H1 (cell line): ENCODE measurements at regions not wholly inside any gene's neighbourhood (a gene's known extent, or its start where the extent isn't known, plus 50 kb on each side); places are given as distances from the start of the nearest gene placed in this dataset.

Source experiments
- CTCF ChIA-PET: fragments of 300-600 bp; sonication (Branson Sonifier 250); formaldehyde crosslinking; loops from one replicate; lab custom pipeline; 2021; ENCODE audit not compliant: partially characterized antibody; lab: Charles Lee
- POLR2A ChIA-PET: fragments of 300-600 bp; sonication (Branson Sonifier 250); formaldehyde crosslinking; loops from one replicate; lab custom pipeline; 2021; ENCODE audit warnings: inconsistent platforms; ENCODE audit not compliant: partially characterized antibody; lab: Charles Lee
- DNase-seq, 2 experiments: peaks; one replicate each; pipeline versions ENCODE4 v3.0.0 to v3.0.0-alpha.2; 2010 to 2022; ENCODE audit warnings: low spot score in 2 of 2, low read depth in 1 of 2, mixed read lengths in 1 of 2
- FAIRE-seq: peaks from 2 replicates; lab custom pipeline; 2011; peaks lifted over from hg19 to GRCh38; lab: Jason Lieb, UNC
- H2AFZ ChIP-seq: 2 replicates; pipeline ENCODE4 v1.8.1; 2012; ENCODE audit warnings: low read length, inconsistent platforms
- H2AK5ac ChIP-seq: 2 replicates; pipeline ENCODE4 v1.6.1; 2013; ENCODE audit warnings: low read depth, low read length
- H2BK120ac ChIP-seq: replicated peaks from 2 replicates; pipeline ENCODE3; 2013; ENCODE audit warnings: low read depth, low read length, inconsistent platforms
- H2BK12ac ChIP-seq: 2 replicates; pipeline ENCODE4 v1.6.1; 2013; ENCODE audit warnings: low read depth, low read length
- H2BK15ac ChIP-seq: 2 replicates; pipeline ENCODE4 v1.6.1; 2013; ENCODE audit warnings: low read length
- H2BK20ac ChIP-seq: 2 replicates; pipeline ENCODE4 v1.6.1; 2013; ENCODE audit warnings: low read length
- H2BK5ac ChIP-seq: 2 replicates; pipeline ENCODE4 v1.6.1; 2013; ENCODE audit warnings: low read depth, low read length
- H3K14ac ChIP-seq: 2 replicates; pipeline ENCODE4 v1.6.1; 2013; ENCODE audit warnings: inconsistent platforms; ENCODE audit not compliant: insufficient read length
- H3K18ac ChIP-seq: 2 replicates; pipeline ENCODE4 v1.6.1; 2013; ENCODE audit warnings: low read length; ENCODE audit errors: extremely low read depth
- H3K23ac ChIP-seq: 2 replicates; pipeline ENCODE4 v1.6.1; 2013; ENCODE audit warnings: inconsistent platforms; ENCODE audit not compliant: insufficient read length
- H3K23me2 ChIP-seq: 2 replicates; pipeline ENCODE4 v1.6.1; 2013; ENCODE audit warnings: low read depth, low read length
- H3K27ac ChIP-seq: 2 replicates; pipeline ENCODE4 v1.6.1; 2011; ENCODE audit warnings: low read depth, low read length, inconsistent platforms
- H3K27me3 ChIP-seq, 4 experiments: replicated peaks in 1 of 4; 1 replicate in 1 of 4; 2 replicates in 3 of 4; pipeline versions ENCODE4 v1.6.1 to v1.8.1; 2011 to 2013; ENCODE audit warnings: low read length in 3 of 4, mild to moderate bottlenecking in 3 of 4, inconsistent platforms in 2 of 4, mixed read lengths in 2 of 4, moderate library complexity in 1 of 4; ENCODE audit not compliant: control insufficient read depth in 3 of 4, insufficient read depth in 3 of 4; ENCODE audit errors: extremely low read depth in 1 of 4
- H3K36me3 ChIP-seq, 4 experiments: 2 replicates each; pipeline versions ENCODE4 v1.6.1 to v1.8.1; 2011 to 2013; ENCODE audit warnings: mild to moderate bottlenecking in 4 of 4, low read length in 3 of 4, moderate library complexity in 2 of 4, control low read depth in 1 of 4, inconsistent platforms in 1 of 4; ENCODE audit not compliant: insufficient read depth in 4 of 4, control insufficient read depth in 2 of 4
- H3K4ac ChIP-seq: replicated peaks from 2 replicates; pipeline ENCODE3; 2013; ENCODE audit warnings: low read length, low read depth, mixed read lengths, inconsistent platforms; ENCODE audit not compliant: insufficient read length
- H3K4me1 ChIP-seq, 4 experiments: replicated peaks in 1 of 4; 1 replicate in 1 of 4; 2 replicates in 3 of 4; pipeline versions ENCODE4 v1.6.1 to v1.8.1; 2011 to 2013; ENCODE audit warnings: low read length in 3 of 4, inconsistent platforms in 2 of 4, mixed read lengths in 1 of 4; ENCODE audit not compliant: insufficient read depth in 4 of 4, control insufficient read depth in 3 of 4
- H3K4me2 ChIP-seq, 2 experiments: 2 replicates each; pipeline versions ENCODE4 v1.6.1 to v1.8.1; 2011 to 2013; ENCODE audit warnings: low read depth in 2 of 2, low read length in 2 of 2, control low read depth in 1 of 2, inconsistent platforms in 1 of 2, mild to moderate bottlenecking in 1 of 2; ENCODE audit not compliant: insufficient read depth in 1 of 2
- H3K4me3 ChIP-seq, 4 experiments: fragments of 200-600, 300-600 bp in 1 of 4; sonication (generic), shearing (Covaris generic), sonication (Bioruptor Twin) in 1 of 4; 2 replicates each; pipeline versions ENCODE4 v1.5.1 to v1.8.1; 2011 to 2016; ENCODE audit warnings: low read length in 4 of 4, low read depth in 3 of 4, control low read depth in 2 of 4, inconsistent platforms in 2 of 4, mild to moderate bottlenecking in 2 of 4, mixed read lengths in 1 of 4, moderate library complexity in 1 of 4; ENCODE audit not compliant: insufficient read depth in 2 of 4; ENCODE audit errors: extremely low read depth in 1 of 4
- H3K56ac ChIP-seq: replicated peaks from 2 replicates; pipeline ENCODE3; 2013; ENCODE audit warnings: low read depth, mild to moderate bottlenecking, mixed read lengths, low read length, inconsistent platforms; ENCODE audit not compliant: insufficient read length
- H3K79me1 ChIP-seq: 2 replicates; pipeline ENCODE4 v1.6.1; 2013; ENCODE audit warnings: low read depth, low read length, control low read depth
- H3K79me2 ChIP-seq, 2 experiments: 2 replicates each; pipeline versions ENCODE4 v1.6.1 to v1.8.1; 2012 to 2013; ENCODE audit warnings: low read length in 2 of 2, mild to moderate bottlenecking in 2 of 2, inconsistent platforms in 1 of 2; ENCODE audit not compliant: insufficient read depth in 2 of 2, control insufficient read depth in 1 of 2
- H3K9ac ChIP-seq, 4 experiments: replicated peaks in 1 of 4; 1 replicate in 1 of 4; 2 replicates in 3 of 4; pipeline versions ENCODE4 v1.6.1 to v1.8.1; 2011 to 2013; ENCODE audit warnings: low read depth in 3 of 4, low read length in 3 of 4, control low read depth in 2 of 4, mild to moderate bottlenecking in 2 of 4, moderate library complexity in 2 of 4, inconsistent platforms in 1 of 4; ENCODE audit errors: extremely low read depth in 1 of 4
- H3K9me3 ChIP-seq, 2 experiments: 2 replicates each; pipeline versions ENCODE4 v1.6.1 to v1.8.1; 2012 to 2013; ENCODE audit warnings: mild to moderate bottlenecking in 2 of 2, moderate library complexity in 2 of 2, control low read depth in 1 of 2, inconsistent platforms in 1 of 2, low read depth in 1 of 2, low read length in 1 of 2, mixed read lengths in 1 of 2; ENCODE audit not compliant: insufficient read depth in 2 of 2
- H4K20me1 ChIP-seq, 2 experiments: replicated peaks in 1 of 2; 2 replicates each; pipeline versions ENCODE3 to v1.8.1; 2011 to 2013; ENCODE audit warnings: inconsistent platforms in 2 of 2, low read length in 2 of 2, mild to moderate bottlenecking in 1 of 2; ENCODE audit not compliant: insufficient read depth in 2 of 2, control insufficient read depth in 1 of 2
- H4K5ac ChIP-seq: 2 replicates; pipeline ENCODE4 v1.6.1; 2013; ENCODE audit warnings: low read length, low read depth, mixed read lengths, inconsistent platforms; ENCODE audit not compliant: insufficient read length
- H4K8ac ChIP-seq: 2 replicates; pipeline ENCODE4 v1.8.0; 2013; ENCODE audit warnings: mild to moderate bottlenecking, moderate library complexity, low read length, inconsistent platforms; ENCODE audit not compliant: insufficient read depth; ENCODE audit errors: extremely low read depth
- H4K91ac ChIP-seq: replicated peaks from 2 replicates; pipeline ENCODE3; 2013; ENCODE audit warnings: low read length, mixed read lengths, inconsistent platforms; ENCODE audit not compliant: insufficient read length
- TCF12 ChIP-seq: IDR thresholded peaks from 2 replicates; pipeline ENCODE4 v1.6.1; 2011; ENCODE audit warnings: low read depth, mild to moderate bottlenecking, low read length
- WGBS, 2 experiments: shearing (Covaris generic) in 1 of 2; methylation state at CpG; one replicate each; pipeline versions ENCODE4 v1.1.6 to v1.1.7; 2013 to 2015; ENCODE audit warnings: low lambda C conversion rate in 2 of 2, mixed read lengths in 2 of 2, inconsistent platforms in 1 of 2, low coverage in 1 of 2, missing lambda C conversion rate in 1 of 2; ENCODE audit not compliant: insufficient replicate concordance in 2 of 2, insufficient coverage in 1 of 2, insufficient read length in 1 of 2; ENCODE audit errors: extremely low coverage in 1 of 2, missing lambda C conversion rate in 1 of 2; 5-methylcytosine and 5-hydroxymethylcytosine counted together

DNA sequence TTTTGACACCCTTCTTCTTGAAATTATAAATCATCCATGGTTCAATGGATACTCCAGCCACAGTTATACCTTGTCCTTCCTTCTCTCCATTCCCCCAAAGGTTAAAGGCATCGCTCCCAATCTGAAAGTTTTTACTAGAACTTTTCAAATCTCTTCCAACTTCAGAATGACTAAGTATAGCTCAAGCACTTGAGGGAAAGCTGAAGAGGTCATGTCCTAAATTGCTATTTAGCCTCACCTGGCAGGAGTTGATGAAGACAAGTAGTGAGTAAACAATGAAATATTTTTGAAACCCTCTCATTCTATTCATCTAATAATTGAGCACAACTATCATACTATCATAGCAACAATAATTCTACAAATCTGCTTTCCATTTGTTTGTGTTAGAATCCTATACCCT is 167.8 kb downstream of the HNMT start:
- Histone ChIP-seq H2BK20ac (no peak overlapping the region), H3K36me3 (no peaks in the 10 kb centered on the region), H2AK5ac (no peak overlapping the region), H3K56ac (no peak overlapping the region), H3K9me3 (no peaks in the 10 kb centered on the region), H3K14ac (no peak overlapping the region), H3K4me3 (no peak overlapping the region), H2BK5ac (no peak overlapping the region), H2BK12ac (no peak overlapping the region), H3K9ac (no peak overlapping the region), H4K8ac (no peak overlapping the region), H4K5ac (no peak overlapping the region), H2AFZ (no peak overlapping the region), H3K79me1 (no peaks in the 10 kb centered on the region), H2BK15ac (no peak overlapping the region), H3K27me3 (no peaks in the 10 kb centered on the region), H3K27ac (no peak overlapping the region), H3K23me2 (no peaks in the 10 kb centered on the region), H4K91ac (no peak overlapping the region), H3K18ac (no peak overlapping the region), H3K23ac (no peak overlapping the region), H3K4me1 (peaks cover 2 to 6% (median 5%) of the 10 kb centered on the region in 4 experiments; a peak in 3 of 7 replicates), H3K4me2 (no peak overlapping the region), H3K4ac (no peak overlapping the region), H2BK120ac (no peak overlapping the region), H4K20me1 (no peaks in the 10 kb centered on the region), H3K79me2 (no peaks in the 10 kb centered on the region)
- DNase-seq (no peak), FAIRE-seq (no peak)
- 92% methylated on average over 1 of the region's 1 CpG; no CpG with 5 or more reads in 1 of the 2 experiments for WGBS, 2 experiments
- CTCF ChIA-PET, result interaction anchor here (1.0 kb wide), 1 partner anchor 22 kb away, joined by 3 read pairs; no protein-coding TSS in a partner anchor
- POLR2A ChIA-PET, result no interaction called here
- no peak for TF ChIP-seq TCF12
- TF ChIP-seq, all 59 proteins: peak for 0
